Activated CD4-positive, alpha-beta T cell treated with anti-CD3 and anti-CD28 coated beads for 4 hours (primary cell): ENCODE measurements at regions not wholly inside any gene's neighbourhood (a gene's known extent, or its start where the extent isn't known, plus 50 kb on each side); places are given as distances from the start of the nearest gene placed in this dataset.
"Not testable (repeated sequence)": the region's sequence is repeated elsewhere in the genome, so short reads cannot be mapped to it uniquely, and the experiment has no call there.

Experiments used
- DNase-seq, 2 donors: peaks; one replicate each; pipeline ENCODE4 v3.0.0-alpha.2; 2020

DNA sequence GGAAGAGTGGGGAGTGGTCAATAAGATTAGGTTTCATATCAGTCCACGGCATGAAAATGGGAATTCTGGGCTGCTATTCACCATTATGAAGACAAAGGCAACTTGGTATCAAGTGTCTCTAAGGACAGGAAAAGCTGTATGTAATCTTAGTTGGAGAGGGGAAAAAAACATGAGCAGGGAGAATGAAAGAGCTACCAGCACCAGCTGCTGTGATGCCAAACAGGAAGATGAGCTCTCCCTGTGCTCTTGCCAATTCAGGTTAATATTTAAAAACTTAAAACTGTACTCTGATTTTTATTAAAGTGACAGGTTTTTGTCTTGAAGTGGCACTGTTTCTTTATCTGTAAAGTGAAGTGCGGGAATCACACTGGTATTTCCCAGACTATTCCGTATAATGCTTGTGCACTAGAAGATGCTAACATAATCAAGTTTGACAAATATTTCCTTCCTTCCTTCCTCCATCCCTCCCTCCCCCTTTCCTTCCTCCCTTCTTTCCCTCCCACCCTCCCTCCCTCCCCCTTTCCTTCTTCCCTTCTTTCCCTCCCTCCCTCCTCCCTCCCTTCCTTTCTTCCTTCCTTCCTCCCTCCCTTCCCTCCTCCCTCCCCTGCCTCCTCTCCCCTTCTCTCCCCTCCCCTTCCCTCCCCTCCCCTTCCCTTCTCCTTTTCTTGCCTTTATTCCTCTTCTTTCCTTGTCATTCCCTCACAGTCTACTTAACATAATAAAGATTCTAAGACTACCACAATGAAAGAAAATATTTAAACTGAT is 1383.0 kb upstream of the C9orf72 start:
- DNase-seq: no peak

GRCh38 chr9:28960602-28961001 is 1387.3 kb upstream of the C9orf72 start:
- DNase-seq: no peak

GRCh38 chr9:28961623-28962022 is 1388.3 kb upstream of the C9orf72 start:
- DNase-seq: no peak

- no peak for DNase-seq
These were observed 1393.9 kb upstream of the C9orf72 start for GRCh38 chr9:28967226-28967625.

DNA sequence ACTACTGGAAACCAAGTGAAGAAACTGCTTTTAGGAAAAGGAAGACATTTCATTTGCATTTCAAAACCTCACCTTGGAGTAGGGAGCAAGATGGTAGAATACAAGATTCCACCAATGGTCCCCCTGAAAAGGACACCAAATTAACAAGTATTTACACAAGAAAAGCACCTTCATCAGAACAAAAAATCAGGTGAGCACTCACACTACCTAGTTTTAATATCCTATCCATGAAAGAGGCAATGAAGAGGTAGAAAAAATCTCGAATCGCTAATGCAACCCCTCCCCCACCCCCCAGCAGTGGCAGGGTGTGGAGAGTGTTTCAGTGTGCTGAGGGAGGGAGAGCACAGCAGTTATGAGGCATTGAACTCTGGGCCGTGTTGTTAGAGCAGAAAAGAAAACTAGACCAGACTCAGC is 1397.0 kb upstream of the C9orf72 start:
- no peak for DNase-seq

- no peak for DNase-seq
These were observed 1398.6 kb upstream of the C9orf72 start for GRCh38 chr9:28971881-28972280.

DNA sequence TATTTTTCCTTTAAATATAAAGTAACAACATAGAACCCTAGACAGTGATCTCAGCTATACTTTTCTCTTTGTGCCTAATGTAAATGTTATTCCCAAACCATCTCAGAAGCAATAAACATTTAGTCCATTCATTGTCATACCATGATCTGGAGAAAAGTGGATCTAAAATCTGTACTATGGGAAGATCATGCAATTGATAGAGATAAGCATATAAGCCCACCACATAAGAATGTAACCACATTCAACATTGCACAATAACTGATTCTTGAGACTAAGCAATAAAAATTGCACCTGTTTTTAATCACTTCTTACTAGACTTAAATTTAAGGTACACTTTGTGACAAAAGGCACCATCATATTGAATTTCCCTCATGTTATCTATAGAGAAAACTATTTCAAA is 1403.0 kb upstream of the C9orf72 start:
- DNase-seq: no peak

GRCh38 chr9:28976684-28977083 is 1403.4 kb upstream of the C9orf72 start:
- no peak for DNase-seq

DNA sequence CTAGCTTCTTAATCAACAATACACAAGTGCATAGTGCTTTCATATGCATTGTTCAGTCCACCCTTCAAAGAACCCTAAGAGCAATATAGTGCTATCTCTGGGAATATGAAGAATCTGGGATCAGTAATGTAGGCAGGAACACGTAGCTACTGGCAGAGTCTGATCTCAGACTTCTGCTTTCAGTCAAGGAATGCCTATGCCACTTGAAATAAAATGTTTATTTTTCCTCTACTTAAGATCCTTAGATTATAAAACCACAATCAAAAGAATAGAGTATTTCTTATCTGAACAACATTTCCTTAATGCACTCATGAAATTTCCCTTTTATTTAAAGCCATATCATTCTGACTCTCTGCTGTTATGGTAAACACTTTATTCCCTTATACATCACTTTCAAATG is 1407.8 kb upstream of the C9orf72 start:
- DNase-seq: no peak

GRCh38 chr9:28981711-28982110 is 1408.4 kb upstream of the C9orf72 start:
- DNase-seq: no peak

DNA sequence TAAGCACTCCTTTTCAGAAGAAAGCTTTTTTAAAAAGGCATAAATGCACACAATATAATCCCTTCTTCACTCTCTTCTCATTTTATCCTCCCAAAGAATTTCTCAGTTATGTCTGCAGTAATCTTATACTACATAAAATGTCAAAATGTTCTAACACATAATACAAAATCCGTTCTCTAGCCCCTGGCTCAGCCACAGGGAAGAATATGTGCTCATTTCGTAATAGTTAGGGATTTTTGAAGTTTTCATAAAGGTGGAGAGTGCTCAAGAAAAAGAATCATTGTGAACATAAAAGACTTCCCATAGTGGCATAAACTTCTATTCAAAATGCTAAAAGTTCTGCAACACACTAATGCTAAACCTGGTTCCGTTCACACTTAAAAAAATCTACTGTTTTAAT is 1410.7 kb upstream of the C9orf72 start:
- DNase-seq: no peak

- DNase-seq: not testable (repeated sequence)
These were observed 1416.7 kb upstream of the C9orf72 start for GRCh38 chr9:28990009-28990408.

GRCh38 chr9:28999057-28999456 is 1425.8 kb upstream of the C9orf72 start:
- DNase-seq: no peak

DNA sequence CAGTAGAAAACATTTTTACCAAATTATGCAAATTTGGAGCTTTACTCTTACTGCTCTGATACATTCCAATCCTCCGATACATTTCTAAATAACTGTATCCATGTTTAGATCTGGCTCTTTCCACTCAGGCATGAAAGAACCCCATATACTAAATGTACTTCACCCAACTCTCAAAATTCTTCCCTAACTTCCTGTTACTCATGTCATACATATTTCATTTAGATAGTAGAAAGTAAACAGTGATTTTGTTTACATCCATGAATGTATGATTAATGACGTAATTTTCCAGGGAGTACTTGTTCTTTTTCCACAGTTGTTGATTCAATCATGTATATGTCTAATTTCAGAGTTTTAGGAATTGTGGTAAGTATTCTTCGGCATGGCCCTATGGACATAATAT is 1426.5 kb upstream of the C9orf72 start:
- no peak for DNase-seq

GRCh38 chr9:29001006-29001405 is 1427.7 kb upstream of the C9orf72 start:
- no peak for DNase-seq

- DNase-seq: no peak
These were observed 1431.7 kb upstream of the C9orf72 start for GRCh38 chr9:29004988-29005387.

DNA sequence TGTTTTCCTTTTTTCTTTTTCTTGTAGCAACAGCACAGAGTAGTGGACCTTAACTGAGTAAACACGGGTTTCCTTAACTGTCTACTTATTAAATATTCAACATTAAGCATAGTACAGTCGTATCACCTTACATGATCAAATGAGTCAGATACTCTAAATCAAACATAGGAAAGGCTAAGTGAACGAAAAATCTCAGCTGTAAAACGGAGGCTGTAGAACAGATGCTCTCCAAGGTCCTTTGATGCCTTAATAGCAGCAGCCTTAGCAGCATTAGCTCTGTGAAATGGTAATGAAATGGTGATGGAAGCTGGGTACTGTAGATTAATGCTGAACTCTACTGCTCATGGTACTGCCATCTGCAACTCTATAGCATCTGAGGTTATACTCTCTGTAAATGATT is 1433.3 kb upstream of the C9orf72 start:
- DNase-seq: no peak

- DNase-seq: no peak
These were observed 1439.6 kb upstream of the C9orf72 start for GRCh38 chr9:29012911-29013310.

- DNase-seq: no peak
These were observed 1448.4 kb upstream of the C9orf72 start for GRCh38 chr9:29021632-29022031.

DNA sequence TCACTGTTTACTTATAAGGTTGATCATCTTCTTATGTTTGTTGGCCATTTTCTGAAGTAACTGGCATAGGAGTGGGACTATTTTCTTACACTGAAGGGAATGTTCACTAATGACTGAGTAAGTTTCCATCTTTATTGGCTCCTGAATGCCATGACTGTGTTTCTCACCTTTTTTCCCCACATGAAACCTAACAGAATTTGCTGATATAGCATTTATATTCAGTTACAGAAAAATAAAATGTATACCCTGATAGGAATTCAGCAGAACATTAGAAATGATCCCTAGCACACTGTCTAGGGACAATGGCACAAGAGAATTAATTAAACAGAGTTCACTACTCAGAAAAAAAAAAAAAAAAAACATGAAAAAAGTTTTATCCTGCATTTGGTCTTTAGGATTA is 1465.1 kb upstream of the C9orf72 start:
- DNase-seq: no peak

- DNase-seq: no peak
These were observed 1466.0 kb upstream of the C9orf72 start for GRCh38 chr9:29039258-29039657.

DNA sequence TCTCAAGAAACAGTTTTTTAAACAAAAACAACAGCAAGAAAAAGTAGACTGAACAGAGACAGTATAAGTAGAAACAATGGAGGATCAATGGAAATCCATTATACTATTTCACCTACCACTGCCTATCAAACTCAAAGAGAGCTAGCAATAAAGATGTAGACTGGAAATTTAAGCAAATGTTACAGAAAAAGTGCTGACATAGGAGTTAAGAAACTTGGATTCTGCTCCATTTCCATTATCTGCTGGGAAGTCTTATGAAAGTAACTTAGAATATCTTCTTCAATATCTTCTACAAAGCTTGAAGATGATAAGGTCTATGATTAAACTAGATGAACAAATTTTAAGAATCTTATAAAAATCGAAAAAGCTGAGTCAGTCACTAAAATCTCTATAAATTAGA is 1469.8 kb upstream of the C9orf72 start:
- DNase-seq: no peak

DNA sequence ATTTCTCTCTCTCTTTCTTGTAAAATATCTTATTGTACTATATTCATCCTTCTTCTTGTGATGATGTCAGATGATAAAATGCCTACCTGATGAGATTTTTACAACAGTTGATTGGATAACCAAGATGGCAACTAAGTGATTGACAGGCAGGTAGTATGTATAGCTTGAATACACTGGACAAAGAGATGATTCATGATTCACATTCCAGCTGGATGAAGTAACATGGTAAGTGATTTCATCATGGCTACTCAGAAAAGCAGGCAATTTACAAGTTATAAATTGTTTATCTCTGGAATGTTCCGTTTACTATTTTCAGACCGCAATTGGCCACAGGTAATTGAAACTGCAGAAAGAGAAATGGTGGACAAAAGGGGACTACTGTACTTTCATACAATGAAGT is 1471.7 kb upstream of the C9orf72 start:
- no peak for DNase-seq

DNA sequence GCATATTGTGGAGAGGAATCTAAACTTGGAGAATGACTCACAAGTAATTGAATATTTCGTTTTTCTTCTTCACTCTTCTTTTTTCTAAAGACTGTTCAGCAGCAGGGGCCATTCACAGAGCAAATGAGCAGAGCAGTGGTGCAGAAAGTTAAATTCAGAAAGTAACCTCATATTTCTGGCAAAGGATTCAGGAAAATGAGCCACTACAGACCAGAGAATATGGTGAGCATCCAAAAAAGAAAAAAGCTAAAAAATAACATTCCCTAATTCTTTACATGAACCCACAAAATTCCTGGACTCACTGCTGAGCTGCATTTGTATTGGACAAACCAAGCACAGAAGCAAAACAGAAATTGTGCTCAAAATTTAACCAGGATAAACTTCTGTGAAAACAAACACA is 1486.8 kb upstream of the C9orf72 start:
- no peak for DNase-seq

DNA sequence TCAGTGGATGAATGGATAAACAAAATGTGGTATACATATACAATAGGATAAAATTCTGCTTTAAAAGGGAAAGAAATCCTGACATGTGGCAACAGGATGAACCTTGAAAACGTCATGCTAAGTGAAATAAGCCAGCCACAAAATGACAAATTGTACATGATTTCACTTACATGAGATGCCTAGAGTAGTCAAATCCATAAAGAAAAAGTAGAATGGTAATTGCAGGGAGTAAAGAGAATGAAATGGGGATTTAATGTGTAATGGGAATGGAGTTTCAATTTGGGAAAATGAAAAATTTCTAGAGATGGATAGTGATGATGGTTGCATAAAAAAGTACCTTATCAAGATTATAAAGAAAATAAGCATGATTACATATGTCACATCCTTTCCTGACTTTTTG is 1489.2 kb upstream of the C9orf72 start:
- DNase-seq: no peak
